GM10248 (cell line): ENCODE measurements at regions not wholly inside any gene's neighbourhood (a gene's known extent, or its start where the extent isn't known, plus 50 kb on each side); places are given as distances from the start of the nearest gene placed in this dataset.

Experiments
- CTCF ChIA-PET: fragments of 300-600 bp; sonication (Branson Sonifier 250); formaldehyde crosslinking; extraction: SDS; loops from one replicate; lab custom pipeline; 2021; ENCODE audit warnings: antibody characterized with exemption; lab: Yijun Ruan, JAX
- POLR2A ChIA-PET: fragments of 350-650 bp; sonication (Branson Sonifier 250); formaldehyde crosslinking; extraction: SDS; loops from one replicate; lab custom pipeline; 2020; ENCODE audit warnings: antibody characterized with exemption; lab: Yijun Ruan, JAX
- DNase-seq: peaks from one replicate; pipeline ENCODE4 v3.0.0; 2012; ENCODE audit errors: extremely low spot score
- TF ChIP-seq, protein P1 (sequence below): IDR thresholded peaks from 2 replicates; pipeline ENCODE4 v1.5.1; 2012; ENCODE audit warnings: mild to moderate bottlenecking, low read depth; ENCODE audit errors: extremely low read depth, missing control alignments, control extremely low read depth

DNA sequence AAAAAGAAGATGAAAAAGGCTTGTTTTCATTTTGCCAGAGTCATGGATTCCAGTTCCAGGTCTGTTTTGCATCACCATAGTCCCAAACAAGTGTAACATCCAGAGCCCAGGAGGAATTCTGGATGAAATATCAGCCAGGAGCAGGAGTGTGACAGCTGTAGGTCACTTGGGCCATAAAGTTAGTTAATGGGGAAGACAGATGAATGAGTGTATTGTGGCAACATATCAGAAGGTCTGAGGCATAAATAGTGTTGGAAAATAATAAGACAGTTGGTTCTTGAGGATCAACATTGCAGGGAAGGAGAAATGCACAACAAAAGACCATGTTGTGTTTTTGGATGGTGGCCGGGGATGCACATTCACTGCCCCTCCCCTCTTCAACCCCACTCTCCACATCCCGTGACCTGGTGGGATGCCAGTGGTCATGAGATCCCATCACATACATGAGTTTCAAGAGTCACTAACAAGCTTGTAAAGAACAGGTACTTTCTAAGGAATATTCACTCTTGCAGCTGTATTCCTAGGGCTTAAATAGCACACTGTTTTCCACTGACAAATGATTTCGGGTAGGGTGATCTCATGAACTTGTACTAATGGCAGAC, 83.1 kb upstream of the IGFBP7 start:
- CTCF ChIA-PET: interaction anchor here (4.2 to 6.7 kb wide), 2 partner anchors 7 to 28 kb away, joined by 29 to 80 read pairs; no protein-coding TSS in a partner anchor
- TF ChIP-seq, protein P1, sequence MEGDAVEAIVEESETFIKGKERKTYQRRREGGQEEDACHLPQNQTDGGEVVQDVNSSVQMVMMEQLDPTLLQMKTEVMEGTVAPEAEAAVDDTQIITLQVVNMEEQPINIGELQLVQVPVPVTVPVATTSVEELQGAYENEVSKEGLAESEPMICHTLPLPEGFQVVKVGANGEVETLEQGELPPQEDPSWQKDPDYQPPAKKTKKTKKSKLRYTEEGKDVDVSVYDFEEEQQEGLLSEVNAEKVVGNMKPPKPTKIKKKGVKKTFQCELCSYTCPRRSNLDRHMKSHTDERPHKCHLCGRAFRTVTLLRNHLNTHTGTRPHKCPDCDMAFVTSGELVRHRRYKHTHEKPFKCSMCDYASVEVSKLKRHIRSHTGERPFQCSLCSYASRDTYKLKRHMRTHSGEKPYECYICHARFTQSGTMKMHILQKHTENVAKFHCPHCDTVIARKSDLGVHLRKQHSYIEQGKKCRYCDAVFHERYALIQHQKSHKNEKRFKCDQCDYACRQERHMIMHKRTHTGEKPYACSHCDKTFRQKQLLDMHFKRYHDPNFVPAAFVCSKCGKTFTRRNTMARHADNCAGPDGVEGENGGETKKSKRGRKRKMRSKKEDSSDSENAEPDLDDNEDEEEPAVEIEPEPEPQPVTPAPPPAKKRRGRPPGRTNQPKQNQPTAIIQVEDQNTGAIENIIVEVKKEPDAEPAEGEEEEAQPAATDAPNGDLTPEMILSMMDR: no peak
- POLR2A ChIA-PET: no interaction called here
- no peak for DNase-seq

DNA sequence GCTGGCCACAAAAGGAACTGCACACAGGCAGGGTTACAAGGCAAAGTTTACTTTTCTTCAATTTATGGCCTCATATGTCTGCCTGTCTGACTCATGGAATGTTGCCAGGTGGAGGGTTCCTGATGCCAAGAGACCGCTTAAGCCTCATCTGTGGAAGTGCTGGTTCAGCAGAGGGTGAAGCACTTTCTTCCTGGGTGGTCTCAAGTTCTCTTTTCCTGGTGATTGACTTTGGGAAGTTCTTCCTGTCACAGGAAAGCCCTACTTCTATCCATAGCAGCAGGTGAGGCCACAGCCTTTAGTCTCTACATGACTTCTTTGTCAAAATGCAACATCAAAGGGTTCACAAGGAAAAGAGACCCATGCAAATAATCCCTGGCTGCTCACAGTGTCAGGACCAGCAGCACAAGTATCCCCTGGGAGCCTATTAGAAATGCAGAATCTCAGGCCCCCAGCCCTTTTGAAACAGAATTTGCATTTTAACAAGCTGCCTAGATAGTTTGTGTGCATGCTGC, 81.4 kb upstream of the IGFBP7 start:
- TF ChIP-seq, protein P1: no peak
- CTCF ChIA-PET: interaction anchor here (0.7 to 6.7 kb wide), 14 partner anchors 9 to 43 kb away, joined by 3 to 80 read pairs (median 4); no protein-coding TSS in a partner anchor
- POLR2A ChIA-PET: no interaction called here
- no peak for DNase-seq

DNA sequence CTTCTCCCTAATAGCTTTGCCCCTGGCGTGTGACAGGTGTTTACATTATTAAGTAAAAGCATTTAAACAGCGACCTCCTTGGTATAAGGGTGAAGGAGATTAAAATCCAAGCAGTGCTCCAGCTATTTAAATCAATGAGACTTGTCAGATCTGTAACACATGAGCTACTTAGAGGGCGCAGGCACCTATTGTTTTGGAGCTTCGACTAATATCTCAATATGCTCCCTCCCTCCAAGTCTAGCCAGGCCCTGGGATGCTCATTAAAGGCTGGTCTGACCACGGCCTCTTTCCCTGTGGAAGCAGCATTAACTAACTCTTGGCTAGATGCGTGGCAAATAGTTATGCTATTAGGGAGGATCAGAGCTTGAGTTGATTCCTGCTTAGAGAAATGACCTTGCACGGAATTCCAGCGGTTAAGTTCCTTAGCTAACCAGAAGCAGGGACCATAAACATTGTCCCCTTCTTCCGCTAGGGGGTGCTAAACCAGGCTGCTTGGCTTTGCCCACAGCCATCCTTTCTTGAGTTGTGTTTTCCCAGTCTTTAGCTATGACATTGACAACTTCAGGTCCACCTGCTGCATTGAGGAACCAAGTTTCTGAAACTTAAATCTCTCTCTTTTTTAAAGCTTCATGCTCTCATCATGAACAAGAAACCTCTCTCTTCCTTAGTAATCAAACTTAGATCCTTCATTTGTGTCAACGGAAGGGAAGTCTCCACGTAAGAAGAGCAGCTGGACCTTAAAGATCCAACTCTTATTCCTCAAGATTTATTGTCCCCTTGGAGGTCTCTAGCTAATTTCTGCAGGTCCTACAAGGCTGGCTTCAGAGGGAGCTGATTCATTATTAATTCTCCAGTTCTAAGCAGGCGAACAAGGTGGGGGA, 80.7 kb upstream of the IGFBP7 start:
- ChIA-PET POLR2A (no interaction called here), CTCF (interaction anchor here (0.7 to 6.7 kb wide), 18 partner anchors 9 to 42 kb away, joined by 3 to 80 read pairs (median 4); no protein-coding TSS in a partner anchor)
- DNase-seq: peak; percentile 36
- TF ChIP-seq, protein P1: peak; percentile 51

GRCh38 chr4:57187246-57187645, 77.1 kb upstream of the IGFBP7 start:
- no peak for DNase-seq
- ChIA-PET CTCF (no interaction called here), POLR2A (no interaction called here)
- TF ChIP-seq, protein P1: no peak

DNA sequence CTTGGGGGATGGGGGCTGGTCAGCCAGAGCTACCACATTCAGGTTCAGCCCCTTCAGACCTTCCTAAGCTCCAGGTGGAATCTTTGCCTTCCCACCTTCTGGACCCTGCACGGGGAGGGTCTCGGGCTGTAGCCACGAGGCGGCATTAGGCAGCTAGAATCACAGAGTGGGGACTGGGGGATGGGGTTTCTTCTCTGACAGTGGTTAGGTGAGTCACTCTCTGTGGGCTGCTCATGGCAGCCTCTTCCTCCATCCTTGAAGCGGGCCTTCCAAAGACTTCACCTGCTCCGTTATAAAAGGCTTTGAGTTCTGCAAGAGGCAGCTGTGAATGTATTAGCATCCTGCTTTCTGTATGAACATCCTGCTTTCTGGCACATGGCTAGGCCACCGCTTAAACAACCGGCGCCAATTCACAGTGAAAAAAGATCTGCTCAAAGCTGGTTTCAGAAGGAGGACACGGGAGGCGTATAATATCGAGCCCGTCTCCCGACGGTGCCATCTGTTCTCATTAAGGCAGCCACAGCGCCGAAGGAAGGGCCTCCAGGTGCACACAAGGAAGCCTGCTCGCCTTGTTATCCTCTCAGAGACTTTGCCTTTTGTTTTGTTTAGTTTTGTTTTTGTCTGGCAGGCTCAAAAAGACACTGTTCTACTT, 74.3 kb upstream of the IGFBP7 start:
- ChIA-PET POLR2A (no interaction called here), CTCF (interaction anchor here (3.4 kb wide), 1 partner anchor 20 kb away, joined by 20 read pairs; no protein-coding TSS in a partner anchor)
- DNase-seq: no peak
- TF ChIP-seq, protein P1: no peak
